ENCODE measurements at regions not wholly inside any gene's neighbourhood (a gene's known extent, or its start where the extent isn't known, plus 50 kb on each side); places are given as distances from the start of the nearest gene placed in this dataset.

DNA sequence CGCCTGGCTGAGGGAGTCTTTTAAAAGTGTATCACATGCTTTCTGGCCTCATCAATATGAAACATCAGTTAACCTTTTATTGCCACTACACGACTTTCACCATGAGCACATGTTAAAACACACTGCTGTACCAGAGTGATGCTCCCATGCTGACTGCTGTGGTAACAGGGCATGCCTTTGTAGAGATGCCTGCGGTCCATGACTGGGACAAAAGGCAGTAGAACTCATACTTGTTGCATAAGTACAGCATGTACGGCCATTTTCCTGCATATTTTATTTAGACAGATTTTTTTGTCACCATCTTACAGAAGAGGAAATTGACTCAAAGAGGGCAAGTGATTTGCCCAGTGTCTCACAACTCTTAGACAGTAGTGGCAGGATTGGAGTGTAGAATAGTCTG is 105.7 kb upstream of the ADAMTSL1 start:
- no peak overlapping the region for H3K4me3 ChIP-seq (replicated peaks; ENCODE audit: low read depth, low read length)
- TF ChIP-seq, protein P1, sequence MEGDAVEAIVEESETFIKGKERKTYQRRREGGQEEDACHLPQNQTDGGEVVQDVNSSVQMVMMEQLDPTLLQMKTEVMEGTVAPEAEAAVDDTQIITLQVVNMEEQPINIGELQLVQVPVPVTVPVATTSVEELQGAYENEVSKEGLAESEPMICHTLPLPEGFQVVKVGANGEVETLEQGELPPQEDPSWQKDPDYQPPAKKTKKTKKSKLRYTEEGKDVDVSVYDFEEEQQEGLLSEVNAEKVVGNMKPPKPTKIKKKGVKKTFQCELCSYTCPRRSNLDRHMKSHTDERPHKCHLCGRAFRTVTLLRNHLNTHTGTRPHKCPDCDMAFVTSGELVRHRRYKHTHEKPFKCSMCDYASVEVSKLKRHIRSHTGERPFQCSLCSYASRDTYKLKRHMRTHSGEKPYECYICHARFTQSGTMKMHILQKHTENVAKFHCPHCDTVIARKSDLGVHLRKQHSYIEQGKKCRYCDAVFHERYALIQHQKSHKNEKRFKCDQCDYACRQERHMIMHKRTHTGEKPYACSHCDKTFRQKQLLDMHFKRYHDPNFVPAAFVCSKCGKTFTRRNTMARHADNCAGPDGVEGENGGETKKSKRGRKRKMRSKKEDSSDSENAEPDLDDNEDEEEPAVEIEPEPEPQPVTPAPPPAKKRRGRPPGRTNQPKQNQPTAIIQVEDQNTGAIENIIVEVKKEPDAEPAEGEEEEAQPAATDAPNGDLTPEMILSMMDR (IDR thresholded peaks at IDR 0.05; ENCODE audit: low read depth, low read length, missing control alignments) = no peak
- DNase-seq (ENCODE audit: extremely low read depth, low read depth) = no peak

DNA sequence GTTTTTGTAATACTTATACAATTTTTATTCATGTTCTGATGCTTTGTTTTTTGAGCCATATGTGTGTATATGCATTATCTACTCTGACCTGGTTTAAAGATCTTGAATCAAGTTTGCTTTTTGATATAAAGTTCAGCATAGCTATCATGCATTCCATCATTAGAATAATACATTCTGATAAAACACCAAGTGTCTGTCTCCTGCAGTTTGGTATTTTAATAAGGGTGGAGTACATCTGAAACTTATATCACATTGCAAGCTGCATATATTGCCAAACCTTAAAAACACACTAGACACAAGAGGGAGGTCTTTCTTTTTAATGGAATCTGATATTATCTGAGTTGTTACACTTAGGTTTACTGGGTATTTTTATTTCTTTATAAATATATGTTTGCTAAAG is 102.8 kb upstream of the ADAMTSL1 start:
- DNase-seq (ENCODE audit: extremely low read depth, low read depth) = no peak
- H3K4me3 ChIP-seq (replicated peaks; ENCODE audit: low read depth, low read length) = no peak overlapping the region
- TF ChIP-seq, protein P1 (IDR thresholded peaks at IDR 0.05; ENCODE audit: low read depth, low read length, missing control alignments) = no peak

DNA sequence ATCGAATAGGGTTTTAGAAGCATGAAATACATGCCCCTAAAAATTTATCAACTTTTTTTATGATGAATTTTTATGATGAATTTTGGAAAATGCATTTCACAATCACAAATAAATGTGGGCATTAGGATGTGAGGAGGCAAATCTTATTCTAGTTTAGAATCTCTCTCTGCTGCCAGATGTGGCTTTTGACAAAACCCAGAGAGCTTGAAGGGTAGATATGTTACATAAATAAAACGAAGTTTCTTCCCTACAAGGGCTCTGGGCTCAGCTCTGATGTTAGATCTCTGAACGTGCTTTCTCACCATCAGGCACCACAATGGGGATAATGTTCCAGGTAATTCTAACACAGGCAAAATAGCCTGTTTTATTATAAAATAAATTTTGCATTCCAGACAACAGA is 102.3 kb upstream of the ADAMTSL1 start:
- DNase-seq (ENCODE audit: extremely low read depth, low read depth) = no peak
- H3K4me3 ChIP-seq (replicated peaks; ENCODE audit: low read depth, low read length) = no peak overlapping the region
- TF ChIP-seq, protein P1 (IDR thresholded peaks at IDR 0.05; ENCODE audit: low read depth, low read length, missing control alignments) = no peak

DNA sequence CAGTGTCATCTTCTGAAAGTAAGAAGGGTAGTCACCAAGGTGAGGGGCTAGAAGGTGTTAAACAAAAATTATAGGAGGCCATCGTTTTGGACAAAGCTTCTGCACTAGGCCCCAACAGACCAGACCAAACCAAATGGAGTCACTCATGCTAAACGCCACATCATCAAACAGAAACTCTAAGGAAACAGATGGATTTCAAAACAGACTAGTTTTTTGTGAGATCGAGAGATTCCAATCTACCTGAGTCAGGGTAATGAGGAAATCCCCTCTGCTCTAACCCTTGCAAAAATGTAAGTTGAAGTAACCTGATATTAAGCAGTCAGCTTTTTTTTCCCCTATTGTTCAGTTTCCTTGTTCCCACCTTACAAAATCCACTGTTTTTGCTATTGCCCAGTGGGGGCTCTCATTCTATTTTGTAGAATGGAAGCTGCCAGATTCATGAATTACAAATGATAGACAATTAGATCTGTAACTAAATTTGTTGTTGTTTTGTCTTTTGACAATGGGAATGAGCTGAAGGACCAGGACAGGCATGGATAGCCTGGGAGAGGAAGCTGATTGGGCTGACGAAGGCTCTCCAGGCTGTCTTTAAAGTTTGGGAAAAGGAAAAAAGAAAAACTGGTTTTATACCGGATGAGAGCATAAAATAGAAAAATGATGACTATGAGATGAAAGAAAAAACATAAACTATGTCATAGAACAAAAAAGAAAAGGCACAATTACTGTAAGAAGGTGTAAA is 94.7 kb upstream of the ADAMTSL1 start:
- H3K4me3 ChIP-seq (replicated peaks; ENCODE audit: low read depth, low read length) = no peak overlapping the region
- TF ChIP-seq, protein P1 (IDR thresholded peaks at IDR 0.05; ENCODE audit: low read depth, low read length, missing control alignments) = no peak
- DNase-seq (ENCODE audit: extremely low read depth, low read depth) = peak; percentile 50

DNA sequence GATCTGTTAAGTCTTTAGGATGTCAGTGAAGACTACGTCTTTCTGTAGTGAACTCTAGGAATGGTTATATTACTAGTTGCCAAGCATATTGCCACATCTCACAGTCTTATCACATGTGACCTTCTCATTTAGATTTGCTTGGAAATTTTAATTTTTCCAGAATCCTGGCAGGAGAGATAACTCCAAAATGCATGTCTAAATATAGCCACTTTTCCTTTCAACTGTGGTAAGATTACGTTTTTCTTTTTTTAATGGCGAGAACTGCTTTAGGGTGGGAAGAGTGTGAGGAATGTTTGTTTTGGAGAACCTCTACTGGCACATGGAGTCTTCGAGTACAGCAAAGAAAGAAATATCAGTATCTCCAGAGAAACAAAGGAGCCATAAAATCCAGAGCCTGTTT is 91.7 kb upstream of the ADAMTSL1 start:
- DNase-seq (ENCODE audit: extremely low read depth, low read depth) = no peak
- H3K4me3 ChIP-seq (replicated peaks; ENCODE audit: low read depth, low read length) = no peak overlapping the region
- TF ChIP-seq, protein P1 (IDR thresholded peaks at IDR 0.05; ENCODE audit: low read depth, low read length, missing control alignments) = no peak

DNA sequence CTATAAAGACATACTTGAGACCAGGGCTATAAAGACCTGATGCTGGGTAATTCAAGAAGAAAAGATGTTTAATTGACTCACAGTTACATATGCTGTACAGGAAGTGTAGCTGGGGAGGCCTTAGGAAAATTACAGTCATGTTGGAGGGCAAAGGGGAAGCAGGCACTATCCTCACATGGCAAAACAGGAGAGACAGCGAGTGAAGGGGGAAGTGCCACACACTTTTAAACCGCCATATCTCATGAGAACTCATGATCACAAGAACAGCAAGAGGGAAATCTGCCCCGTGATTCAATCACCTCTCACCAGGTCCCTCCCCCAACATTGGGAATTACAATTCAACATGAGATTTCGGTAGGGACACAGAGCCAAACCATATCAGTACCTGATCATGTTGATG is 89.9 kb upstream of the ADAMTSL1 start:
- H3K4me3 ChIP-seq (replicated peaks; ENCODE audit: low read depth, low read length) = no peak overlapping the region
- no peak for DNase-seq (ENCODE audit: extremely low read depth, low read depth)
- TF ChIP-seq, protein P1 (IDR thresholded peaks at IDR 0.05; ENCODE audit: low read depth, low read length, missing control alignments) = no peak

Data from HFF-Myc (cell line).